Activated CD4-positive, alpha-beta T cell treated with anti-CD3 and anti-CD28 coated beads, Interleukin-2, amount 50 U/mL, for 4 hours (primary cell): ENCODE measurements at regions not wholly inside any gene's neighbourhood (a gene's known extent, or its start where the extent isn't known, plus 50 kb on each side); places are given as distances from the start of the nearest gene placed in this dataset.

Experiments used
- DNase-seq, 2 experiments: peaks; one replicate each; pipeline ENCODE4 v3.0.0-alpha.2; 2020

GRCh38 chr1:234987415-234988154, 141.1 kb downstream of the TOMM20 start:
- no peak for DNase-seq

DNA sequence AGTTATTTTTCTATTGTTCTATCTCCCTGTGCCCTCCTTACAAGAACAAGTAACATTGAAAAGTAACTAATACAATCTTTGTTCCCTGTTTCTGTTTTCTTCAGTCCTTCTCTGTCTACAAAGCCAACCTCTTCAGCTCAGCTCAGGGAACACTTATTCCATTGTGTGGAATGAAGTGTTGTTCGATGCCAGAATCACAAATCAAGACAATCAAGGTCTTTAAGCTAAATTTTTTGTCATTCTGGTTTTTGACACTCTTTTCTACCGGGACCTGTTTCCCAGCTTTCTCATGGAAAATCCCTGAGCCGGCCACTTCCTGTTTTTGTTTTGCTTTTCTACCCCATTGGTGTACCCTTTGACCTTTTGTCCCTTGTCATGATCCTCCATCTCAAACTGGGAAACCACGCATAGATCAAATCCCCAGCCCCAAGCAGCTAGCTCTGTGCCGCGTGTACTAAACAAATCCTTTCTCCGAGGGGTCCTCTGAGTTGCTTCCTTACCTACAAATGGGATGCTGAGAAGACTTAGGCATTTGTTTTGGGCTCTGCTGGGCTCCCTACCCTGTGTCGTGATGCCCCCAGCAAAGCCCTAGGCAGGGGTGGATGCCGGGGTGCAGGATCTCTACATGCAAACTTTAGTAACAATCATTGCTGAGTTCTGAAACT, 141.8 kb downstream of the TOMM20 start:
- no peak for DNase-seq

DNA sequence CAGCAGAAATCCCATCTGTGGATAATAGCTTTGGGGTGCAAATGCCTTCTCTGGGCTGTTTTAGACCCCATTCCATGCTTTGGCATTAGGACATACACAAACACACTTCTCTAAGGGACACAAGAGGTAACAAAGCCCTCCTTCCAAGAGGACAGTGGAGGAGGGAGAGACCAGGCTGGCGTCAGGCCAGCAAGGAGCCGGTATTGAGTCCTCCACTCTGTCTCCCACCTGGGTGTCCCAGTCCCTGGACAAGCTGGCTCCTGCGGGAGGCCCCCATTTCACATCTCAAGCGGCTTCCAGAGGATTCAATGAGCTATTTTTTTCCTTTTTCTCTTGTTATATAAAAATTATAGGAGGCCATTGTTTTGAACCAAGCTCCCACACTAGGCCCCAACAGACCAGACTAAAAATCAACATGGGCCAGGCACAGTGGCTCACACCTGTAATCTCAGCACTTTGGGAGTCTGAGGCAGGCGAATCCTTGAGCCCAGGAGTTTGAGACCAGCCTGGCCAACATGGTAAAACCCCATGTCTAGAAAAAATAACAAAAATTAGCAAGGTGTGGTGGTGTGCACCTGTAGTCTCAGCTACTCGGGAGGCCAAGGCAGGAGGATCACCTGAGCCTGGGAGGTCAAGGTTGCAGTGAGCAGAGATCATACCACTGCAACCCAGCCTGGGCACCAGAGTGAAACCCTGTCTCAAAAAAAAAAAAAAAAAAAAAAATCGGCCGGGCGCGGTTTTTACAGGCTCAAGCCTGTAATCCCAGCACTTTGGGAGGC, 142.9 kb downstream of the TOMM20 start:
- no peak for DNase-seq

- DNase-seq: no peak
These were observed 143.6 kb downstream of the TOMM20 start for GRCh38 chr1:234985007-234985370.

DNA sequence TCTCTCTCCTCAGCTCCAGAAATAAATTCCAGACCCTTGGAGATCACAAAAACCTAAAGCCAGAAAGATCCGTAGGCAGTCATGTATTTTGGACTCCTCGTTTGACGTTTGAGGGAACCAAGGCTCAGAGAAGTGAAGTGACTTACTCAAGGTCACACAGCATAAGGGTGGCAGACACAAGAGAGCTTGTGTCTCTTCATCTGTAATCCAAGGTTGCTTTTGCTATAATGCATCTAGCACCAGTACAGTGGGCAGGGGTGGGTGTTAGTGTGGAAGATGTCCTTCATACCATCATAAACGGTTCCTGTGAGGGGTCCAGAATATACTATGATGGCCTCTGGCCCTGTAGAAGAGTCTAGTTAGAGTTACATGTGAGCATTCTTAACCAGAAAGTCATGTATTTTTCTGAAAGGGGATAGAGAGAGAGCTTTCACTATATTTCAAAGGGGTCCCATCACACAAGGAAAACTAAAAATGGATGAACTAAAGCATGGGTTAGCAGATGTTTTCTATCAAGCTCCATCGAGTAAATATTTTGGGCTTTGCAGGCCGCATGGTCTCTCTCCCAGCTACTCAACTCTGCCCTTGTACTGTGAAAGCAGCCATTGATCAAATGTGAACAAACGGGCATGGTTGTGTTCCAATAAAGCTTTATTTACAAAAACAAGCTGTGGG, 144.9 kb downstream of the TOMM20 start:
- no peak for DNase-seq

DNA sequence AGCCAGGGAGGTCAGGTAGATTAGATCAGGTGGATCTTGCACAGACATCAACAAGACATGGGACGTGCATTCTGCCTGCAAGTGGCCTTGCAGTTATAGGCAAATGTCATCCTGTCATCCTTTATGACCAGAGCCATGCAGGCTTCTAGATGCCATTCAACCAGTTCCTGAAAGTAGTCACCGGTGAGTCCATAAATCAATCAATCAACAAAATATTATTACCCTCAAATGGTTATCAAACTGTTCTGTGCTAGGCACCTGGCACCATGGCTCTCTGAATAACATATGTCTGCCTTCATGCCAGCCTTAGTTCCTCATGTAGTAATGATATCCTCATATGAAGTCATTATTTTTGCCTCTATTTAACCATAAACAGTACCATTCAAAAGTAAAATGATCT, 146.9 kb downstream of the TOMM20 start:
- no peak for DNase-seq

GRCh38 chr1:234980645-234981396, 147.8 kb downstream of the TOMM20 start:
- DNase-seq: peak; percentile 72 to 79

- DNase-seq: no peak
These were observed 148.4 kb downstream of the TOMM20 start for GRCh38 chr1:234980291-234980644.

- no peak for DNase-seq
These were observed 149.0 kb downstream of the TOMM20 start for GRCh38 chr1:234979296-234980279.

GRCh38 chr1:234978397-234979295, 150.0 kb downstream of the TOMM20 start:
- DNase-seq: peak; percentile 54 to 56

DNA sequence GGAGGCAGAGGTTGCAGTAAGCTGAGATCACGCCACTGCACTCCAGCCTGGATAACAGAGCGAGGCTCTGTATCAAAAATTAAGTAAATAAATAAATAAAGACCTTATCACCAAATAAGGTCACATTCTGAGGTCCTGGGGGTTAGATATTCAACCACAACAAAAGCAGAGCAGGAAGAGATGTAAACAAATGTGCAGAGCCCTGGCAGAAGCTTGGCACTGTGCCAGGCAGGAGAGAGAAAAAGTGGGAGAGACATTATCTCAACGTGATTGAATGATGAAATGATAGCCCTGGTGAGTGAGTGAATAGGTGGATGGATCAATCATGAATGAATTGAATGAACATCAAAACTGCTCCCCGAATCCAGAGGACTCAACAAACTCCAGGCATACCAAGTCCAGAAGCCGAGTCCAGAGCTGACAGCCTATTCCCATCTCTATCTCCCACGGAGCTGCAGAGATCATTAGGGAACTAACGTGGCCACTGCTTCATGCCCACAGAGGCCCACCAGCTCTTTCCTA, 150.7 kb downstream of the TOMM20 start:
- DNase-seq: no peak

GRCh38 chr1:234976861-234977680, 151.6 kb downstream of the TOMM20 start:
- DNase-seq: no peak

GRCh38 chr1:234975941-234976860, 152.4 kb downstream of the TOMM20 start:
- no peak for DNase-seq

DNA sequence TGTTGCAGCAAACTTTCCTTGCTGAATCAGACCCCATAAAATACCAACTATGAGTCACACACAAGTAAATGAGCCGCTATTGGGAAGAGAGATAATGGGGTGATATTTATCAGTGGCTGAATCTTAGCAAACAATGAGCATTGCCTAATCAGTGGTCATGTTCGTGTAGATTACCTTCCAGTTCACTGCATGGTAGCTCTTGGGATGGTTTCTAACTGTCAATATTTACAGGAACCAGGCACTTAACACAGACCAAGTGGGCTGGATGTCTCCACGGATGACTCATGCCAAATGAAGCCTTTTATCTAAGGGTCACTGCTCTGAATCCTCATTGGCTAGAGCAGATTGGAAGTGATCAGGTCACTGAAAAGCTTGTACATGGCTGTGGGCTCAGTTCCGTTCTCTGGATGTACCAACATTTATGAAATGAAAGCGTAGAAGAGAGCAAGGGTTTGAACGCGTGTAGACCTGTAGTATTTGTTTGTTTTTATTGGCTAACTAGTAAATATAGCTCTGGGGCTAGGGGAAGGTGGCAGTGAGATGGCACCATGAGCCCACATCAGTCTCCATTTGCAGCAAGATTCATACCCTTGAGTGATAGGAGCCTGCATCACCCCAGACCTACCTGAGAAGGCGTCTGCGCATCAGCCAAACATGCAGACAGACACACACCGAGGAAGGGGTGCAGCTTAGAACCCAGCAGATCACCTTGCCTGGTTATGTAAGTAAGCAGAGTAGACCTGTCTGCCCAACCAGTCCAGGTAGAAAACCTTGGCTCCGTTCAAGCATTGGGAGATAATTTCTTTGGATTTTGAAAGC, 153.3 kb downstream of the TOMM20 start:
- DNase-seq: no peak

DNA sequence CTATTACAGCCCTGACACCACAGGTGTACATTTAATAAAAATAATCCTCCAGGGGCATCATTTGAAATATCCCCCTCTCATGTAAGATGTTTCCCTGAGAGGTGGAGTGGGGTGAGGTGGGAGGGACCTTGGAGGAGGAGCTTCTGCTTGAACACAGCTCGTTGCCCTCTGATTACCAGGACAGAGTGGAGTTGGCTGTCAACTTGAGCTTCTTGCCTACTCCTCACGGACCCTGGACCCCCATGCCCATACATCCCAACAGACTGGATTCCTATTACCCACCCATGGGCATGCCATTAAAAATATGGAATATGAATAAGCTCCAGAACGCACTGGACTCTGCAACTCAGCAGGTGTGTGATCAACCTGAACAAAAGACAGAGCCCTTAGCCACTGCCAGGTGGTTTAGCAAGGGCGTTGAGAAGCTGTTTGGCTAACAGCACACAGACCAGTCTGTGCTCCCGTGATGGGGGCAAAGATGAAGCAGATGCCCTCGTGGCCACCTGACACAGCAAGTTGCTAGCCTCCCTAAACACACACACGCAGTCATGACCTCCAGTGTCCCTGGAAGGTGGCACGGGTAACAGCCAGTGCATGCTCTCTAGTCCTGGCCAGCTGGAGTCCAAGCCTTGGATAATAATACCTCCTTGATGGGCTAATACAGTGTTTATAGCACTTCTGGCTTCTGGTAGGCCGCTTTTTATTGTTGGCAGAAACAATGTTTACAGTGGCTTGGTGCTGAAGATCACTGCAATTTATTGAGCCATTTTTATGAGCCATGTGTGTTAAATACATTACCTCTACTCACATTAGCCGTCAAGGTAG, 155.0 kb downstream of the TOMM20 start:
- no peak for DNase-seq
